ENCODE measurements at regions not wholly inside any gene's neighbourhood (a gene's known extent, or its start where the extent isn't known, plus 50 kb on each side); places are given as distances from the start of the nearest gene placed in this dataset.

GRCh38 chr10:128540128-128540762 is 414.0 kb upstream of the MKI67 start:
- TF ChIP-seq POLR2A (IDR thresholded peaks at IDR 0.05; ENCODE audit: low read depth, low read length), result no peak
- no peak for TF ChIP-seq POLR2AphosphoS5 (IDR thresholded peaks at IDR 0.05; ENCODE audit: low read depth, low read length)
- no peak for TF ChIP-seq TAF1 (IDR thresholded peaks at IDR 0.05; ENCODE audit: low read depth, low read length)
- no peak for TF ChIP-seq POU2F2 (IDR thresholded peaks at IDR 0.05; ENCODE audit: low read depth, low read length)
- no peak for TF ChIP-seq PAX5 (IDR thresholded peaks at IDR 0.05; ENCODE audit: insufficient read depth, low read length, severe bottlenecking)
- no peak for TF ChIP-seq SPI1 (IDR thresholded peaks at IDR 0.05; ENCODE audit: low read depth, low read length)

Data from GM12891 (cell line).